Lower lobe of right lung (tissue), 2 donors: ENCODE measurements at regions not wholly inside any gene's neighbourhood (a gene's known extent, or its start where the extent isn't known, plus 50 kb on each side); places are given as distances from the start of the nearest gene placed in this dataset.

Experiments used
- ATAC-seq, 2 donors: fragments of 200-7000 bp; cut with Tn5 transposase; one replicate each; pipeline ENCODE4 v1.9.1; 2020 to 2022; ENCODE audit warnings: mild to moderate bottlenecking in 2 of 2, moderate library complexity in 2 of 2
- DNase-seq: peaks from one replicate; pipeline ENCODE4 v3.0.0-alpha.2; 2020
- H3K27ac ChIP-seq: fragments of 200-600 bp; one replicate; pipeline ENCODE4 v1.8.0; 2022
- H3K27me3 ChIP-seq: fragments of 200-600 bp; one replicate; pipeline ENCODE4 v1.8.0; 2022; ENCODE audit warnings: low read depth
- H3K36me3 ChIP-seq: fragments of 200-600 bp; one replicate; pipeline ENCODE4 v1.8.0; 2022; ENCODE audit warnings: mild to moderate bottlenecking
- H3K4me1 ChIP-seq: fragments of 200-600 bp; one replicate; pipeline ENCODE4 v1.8.0; 2022
- H3K4me3 ChIP-seq: fragments of 200-600 bp; one replicate; pipeline ENCODE4 v1.8.0; 2022; ENCODE audit warnings: mild to moderate bottlenecking
- H3K9me3 ChIP-seq: fragments of 200-600 bp; one replicate; pipeline ENCODE4 v1.8.0; 2022
- CTCF ChIP-seq: fragments of 200-600 bp; IDR thresholded peaks from one replicate; pipeline ENCODE4 v1.8.0; 2022; ENCODE audit warnings: antibody characterized with exemption, mild to moderate bottlenecking
- intact Hi-C: fragments of 100-400 bp; cut with DNase I; formaldehyde crosslinking; loops from one replicate; pipeline ENCODE4 v1.11.0; 2022
- donor health status: DM: no; HTN: yes; CAD: no; lungs with severe emphysema.

DNA sequence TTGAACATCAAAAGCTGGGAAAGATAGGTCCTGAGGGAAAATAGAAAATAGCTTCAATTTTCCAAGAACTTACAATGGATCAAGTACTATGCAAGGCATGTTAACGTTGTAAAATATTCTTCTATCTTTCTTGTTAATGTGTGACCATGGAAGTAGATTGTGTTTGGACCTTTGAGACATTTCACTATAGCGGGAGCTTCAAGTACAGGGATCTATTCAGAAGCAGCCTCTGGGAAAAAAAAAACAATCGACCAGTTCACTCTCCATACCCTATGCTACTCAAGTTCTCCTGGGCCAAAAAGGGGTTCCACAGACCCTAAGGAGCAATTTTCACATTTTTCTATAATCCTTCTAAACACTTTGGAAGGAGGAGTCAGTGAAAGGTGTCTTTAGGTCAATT is 54.1 kb upstream of the ATP10B start:
- no peaks in the 10 kb centered on the region for H3K27me3 ChIP-seq
- no peak for DNase-seq
- no peaks in the 10 kb centered on the region for H3K9me3 ChIP-seq
- TF ChIP-seq CTCF, result no peak
- intact Hi-C loops, result no loop called here
- H3K4me1 ChIP-seq, result no peaks in the 10 kb centered on the region
- no peak for ATAC-seq
- no peaks in the 10 kb centered on the region for H3K36me3 ChIP-seq
- no peak overlapping the region for H3K27ac ChIP-seq
- no peak overlapping the region for H3K4me3 ChIP-seq

DNA sequence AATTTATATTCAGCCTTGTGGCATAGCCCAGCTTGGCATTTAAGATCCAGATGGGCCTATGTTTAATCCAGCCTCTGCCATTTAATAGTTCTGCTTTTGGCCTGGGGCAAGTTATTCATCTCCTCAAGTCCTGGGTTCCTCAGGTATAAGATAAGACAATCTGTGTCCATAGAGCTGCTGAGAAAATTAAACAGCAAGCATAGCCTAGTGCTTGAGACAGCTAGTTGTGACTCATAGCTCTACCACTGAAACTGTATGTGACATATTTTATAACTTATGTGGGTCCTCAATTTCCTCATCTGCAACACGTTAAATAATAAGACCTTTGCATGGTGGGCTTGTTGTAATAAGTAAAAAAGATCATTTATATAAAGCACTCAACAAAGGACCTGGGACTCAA is 53.3 kb upstream of the ATP10B start:
- DNase-seq (no peak), ATAC-seq (no peak)
- no peaks in the 10 kb centered on the region for H3K27me3 ChIP-seq
- no peak overlapping the region for H3K4me3 ChIP-seq
- intact Hi-C loops, result no loop called here
- no peak for TF ChIP-seq CTCF
- H3K4me1 ChIP-seq, result no peaks in the 10 kb centered on the region
- H3K36me3 ChIP-seq, result no peaks in the 10 kb centered on the region
- no peaks in the 10 kb centered on the region for H3K9me3 ChIP-seq
- H3K27ac ChIP-seq, result no peak overlapping the region

- no peaks in the 10 kb centered on the region for H3K36me3 ChIP-seq
- H3K4me3 ChIP-seq, result no peak overlapping the region
- H3K27me3 ChIP-seq, result no peaks in the 10 kb centered on the region
- intact Hi-C loops, result no loop called here
- H3K4me1 ChIP-seq, result no peaks in the 10 kb centered on the region
- H3K27ac ChIP-seq, result no peak overlapping the region
- ATAC-seq (no peak), DNase-seq (no peak)
- TF ChIP-seq CTCF, result no peak
- no peaks in the 10 kb centered on the region for H3K9me3 ChIP-seq
Measured at GRCh38 chr5:160904591-160904990, 52.6 kb upstream of the ATP10B start.

DNA sequence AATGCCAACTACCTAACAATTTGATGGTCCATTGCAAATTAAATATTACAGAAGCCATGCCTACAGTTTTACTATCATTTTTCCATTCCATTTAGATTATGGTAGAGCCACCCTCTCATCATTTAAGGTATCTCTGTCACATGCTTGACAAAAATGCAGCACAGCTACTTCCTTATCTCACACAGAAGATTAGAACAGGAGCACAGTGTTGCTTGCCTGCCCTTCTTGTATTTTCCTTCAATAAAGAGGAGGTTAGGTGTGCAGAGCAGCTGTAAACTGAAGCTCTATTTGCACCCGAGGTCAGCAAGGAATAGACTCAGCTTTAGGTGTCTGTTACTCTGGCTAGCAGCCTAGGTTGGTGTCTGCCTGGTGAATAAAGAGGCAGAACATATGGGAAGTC is 51.5 kb upstream of the ATP10B start:
- Histone ChIP-seq H3K4me3 (no peak overlapping the region), H3K9me3 (no peaks in the 10 kb centered on the region), H3K4me1 (no peaks in the 10 kb centered on the region), H3K27me3 (no peaks in the 10 kb centered on the region), H3K36me3 (no peaks in the 10 kb centered on the region), H3K27ac (no peak overlapping the region)
- DNase-seq (no peak), ATAC-seq (no peak)
- intact Hi-C loops, result no loop called here
- TF ChIP-seq CTCF, result no peak

GRCh38 chr5:160903076-160903475 is 51.1 kb upstream of the ATP10B start:
- Histone ChIP-seq H3K27ac (no peak overlapping the region), H3K4me1 (no peaks in the 10 kb centered on the region), H3K9me3 (no peaks in the 10 kb centered on the region), H3K27me3 (no peaks in the 10 kb centered on the region), H3K4me3 (no peak overlapping the region), H3K36me3 (no peaks in the 10 kb centered on the region)
- intact Hi-C loops, result no loop called here
- ATAC-seq, result no peak
- no peak for TF ChIP-seq CTCF
- no peak for DNase-seq
